ENCODE measurements at regions not wholly inside any gene's neighbourhood (a gene's known extent, or its start where the extent isn't known, plus 50 kb on each side); places are given as distances from the start of the nearest gene placed in this dataset.

GRCh38 chr9:96044401-96044800, 168.9 kb downstream of the ERCC6L2 start:
- Histone ChIP-seq H3K27ac (no peak overlapping the region), H3K4me3 (no peak overlapping the region), H3K4me1 (peaks cover 19% of the 10 kb centered on the region), H3K4me2 (no peak overlapping the region), H3K9me3 (0 out of 3 replicates have a peak, but pooled peaks cover under 1% of the 10 kb centered on the region)
- CTCF ChIA-PET = interaction anchor here (0.8 to 1.3 kb wide), 2 partner anchors 106 to 165 kb away, joined by 3 read pairs; no protein-coding TSS in a partner anchor
- TF ChIP-seq BHLHE40 (IDR thresholded peaks at IDR 0.05; ENCODE audit: low read depth, low read length) = no peak
- TF ChIP-seq, protein P1, sequence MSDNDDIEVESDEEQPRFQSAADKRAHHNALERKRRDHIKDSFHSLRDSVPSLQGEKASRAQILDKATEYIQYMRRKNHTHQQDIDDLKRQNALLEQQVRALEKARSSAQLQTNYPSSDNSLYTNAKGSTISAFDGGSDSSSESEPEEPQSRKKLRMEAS (IDR thresholded peaks at IDR 0.05) = no peak
- no peak for TF ChIP-seq JUNB (IDR thresholded peaks at IDR 0.05)
- no peak for TF ChIP-seq CEBPB (IDR thresholded peaks at IDR 0.05)
- TF ChIP-seq RCOR1 (IDR thresholded peaks at IDR 0.05; ENCODE audit: low read depth, low read length) = no peak
- TF ChIP-seq NFE2L2 (conservative IDR thresholded peaks at IDR 0.05; ENCODE audit: low read length) = no peak
- TF ChIP-seq ZFP36 (IDR thresholded peaks at IDR 0.05; ENCODE audit: borderline replicate concordance, partially characterized antibody) = no peak
- TF ChIP-seq, protein P2, sequence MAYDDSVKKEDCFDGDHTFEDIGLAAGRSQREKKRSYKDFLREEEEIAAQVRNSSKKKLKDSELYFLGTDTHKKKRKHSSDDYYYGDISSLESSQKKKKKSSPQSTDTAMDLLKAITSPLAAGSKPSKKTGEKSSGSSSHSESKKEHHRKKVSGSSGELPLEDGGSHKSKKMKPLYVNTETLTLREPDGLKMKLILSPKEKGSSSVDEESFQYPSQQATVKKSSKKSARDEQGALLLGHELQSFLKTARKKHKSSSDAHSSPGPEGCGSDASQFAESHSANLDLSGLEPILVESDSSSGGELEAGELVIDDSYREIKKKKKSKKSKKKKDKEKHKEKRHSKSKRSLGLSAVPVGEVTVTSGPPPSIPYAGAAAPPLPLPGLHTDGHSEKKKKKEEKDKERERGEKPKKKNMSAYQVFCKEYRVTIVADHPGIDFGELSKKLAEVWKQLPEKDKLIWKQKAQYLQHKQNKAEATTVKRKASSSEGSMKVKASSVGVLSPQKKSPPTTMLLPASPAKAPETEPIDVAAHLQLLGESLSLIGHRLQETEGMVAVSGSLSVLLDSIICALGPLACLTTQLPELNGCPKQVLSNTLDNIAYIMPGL (CRISPR knock-in tag; IDR thresholded peaks at IDR 0.05; ENCODE audit: borderline replicate concordance) = no peak
- no peak for TF ChIP-seq ESRRA (IDR thresholded peaks at IDR 0.05; ENCODE audit: borderline replicate concordance, low read length)
- TF ChIP-seq CBX8 (IDR thresholded peaks at IDR 0.05) = no peak
- no peak for TF ChIP-seq HES2 (IDR thresholded peaks at IDR 0.05)
- no peak for TF ChIP-seq ATOH8 (CRISPR knock-in tag; IDR thresholded peaks at IDR 0.05; ENCODE audit: low read depth)
- no peak for TF ChIP-seq JUN (IDR thresholded peaks at IDR 0.05)
- TF ChIP-seq ZNF302 (CRISPR knock-in tag; IDR thresholded peaks at IDR 0.05) = no peak
- TF ChIP-seq KDM1A (IDR thresholded peaks at IDR 0.05; ENCODE audit: low read depth) = no peak
- no peak for TF ChIP-seq POLR2AphosphoS2 (conservative IDR thresholded peaks at IDR 0.05; ENCODE audit: low read length)
- TF ChIP-seq, protein P3, sequence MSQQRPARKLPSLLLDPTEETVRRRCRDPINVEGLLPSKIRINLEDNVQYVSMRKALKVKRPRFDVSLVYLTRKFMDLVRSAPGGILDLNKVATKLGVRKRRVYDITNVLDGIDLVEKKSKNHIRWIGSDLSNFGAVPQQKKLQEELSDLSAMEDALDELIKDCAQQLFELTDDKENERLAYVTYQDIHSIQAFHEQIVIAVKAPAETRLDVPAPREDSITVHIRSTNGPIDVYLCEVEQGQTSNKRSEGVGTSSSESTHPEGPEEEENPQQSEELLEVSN (IDR thresholded peaks at IDR 0.05; ENCODE audit: borderline replicate concordance, low read depth) = no peak
- TF ChIP-seq HOXA7 (CRISPR knock-in tag; IDR thresholded peaks at IDR 0.05) = no peak
- TF ChIP-seq RAD21 (conservative IDR thresholded peaks at IDR 0.05 in 1 of 2, IDR thresholded peaks at IDR 0.05 in 1 of 2) = no peak
- TF ChIP-seq PHF8 (IDR thresholded peaks at IDR 0.05; ENCODE audit: borderline replicate concordance, low read depth) = no peak
- no peak for FAIRE-seq
- ATAC-seq = no peak
- 89% methylated on average over 4 of the region's 4 CpGs for WGBS (ENCODE audit: missing lambda C conversion rate)
- POLR2A ChIA-PET = no interaction called here
- DNase-seq (ENCODE audit: low read depth in 1 of 2, low spot score in 1 of 2) = no peak

GRCh38 chr9:96040591-96041461, 165.3 kb downstream of the ERCC6L2 start:
- TF ChIP-seq ESRRA (IDR thresholded peaks at IDR 0.05; ENCODE audit: borderline replicate concordance, low read length) = no peak
- TF ChIP-seq CHD4 (IDR thresholded peaks at IDR 0.05; ENCODE audit: borderline replicate concordance) = no peak
- peak; percentile 76 for TF ChIP-seq GATA3 (IDR thresholded peaks at IDR 0.05; ENCODE audit: borderline replicate concordance)
- no peak for TF ChIP-seq RNF2 (IDR thresholded peaks at IDR 0.05; ENCODE audit: borderline replicate concordance, low read depth)
- no peak for TF ChIP-seq MYC (IDR thresholded peaks at IDR 0.05; ENCODE audit: borderline replicate concordance, low read length)
- TF ChIP-seq FOSB (CRISPR knock-in tag; IDR thresholded peaks at IDR 0.05) = no peak
- TF ChIP-seq ATOH8 (CRISPR knock-in tag; IDR thresholded peaks at IDR 0.05; ENCODE audit: low read depth) = no peak
- peaks cover 18% of the 10 kb centered on the region for H3K9me3 ChIP-seq
- DNase-seq (ENCODE audit: low read depth in 1 of 2, low spot score in 1 of 2) = peak in 1 of 2 experiments; percentile 76
- ChIA-PET POLR2A (no interaction called here), CTCF (interaction anchor here (0.6 to 2.0 kb wide), 2 partner anchors 9 to 1375 kb away, joined by 3 to 6 read pairs; no protein-coding TSS in a partner anchor)
- 15% methylated on average over 21 of the region's 21 CpGs for WGBS (ENCODE audit: missing lambda C conversion rate)
- peak; percentile 49 to 78; a peak in 5 of 6 replicates for ATAC-seq
- peak overlapping the region; percentile 26 to 40; a peak in 4 of 6 replicates for H3K27ac ChIP-seq
- H3K4me1 ChIP-seq = peaks cover 19% of the 10 kb centered on the region
- H3K4me2 ChIP-seq = peak overlapping the region; percentile 58
- H3K4me3 ChIP-seq = no peak overlapping the region
- no peak for FAIRE-seq
